Bronchial epithelial cell (primary cell): ENCODE measurements at regions not wholly inside any gene's neighbourhood (a gene's known extent, or its start where the extent isn't known, plus 50 kb on each side); places are given as distances from the start of the nearest gene placed in this dataset.
"Not testable (repeated sequence)": the region's sequence is repeated elsewhere in the genome, so short reads cannot be mapped to it uniquely, and the experiment has no call there.

Experiments used
- DNase-seq: peaks from one replicate; pipeline ENCODE4 v3.0.0-alpha.2; 2010; ENCODE audit warnings: low read depth
- FAIRE-seq: peaks from 2 replicates; lab custom pipeline; 2011; peaks lifted over from hg19 to GRCh38; lab: Jason Lieb, UNC
- H3K27me3 ChIP-seq: 2 replicates; pipeline ENCODE4 v1.5.1; 2011; ENCODE audit warnings: low read length; ENCODE audit not compliant: control insufficient read depth, insufficient read depth
- H3K36me3 ChIP-seq: 2 replicates; pipeline ENCODE4 v1.5.1; 2011; ENCODE audit warnings: low read length; ENCODE audit not compliant: control insufficient read depth, insufficient read depth
- H3K4me3 ChIP-seq: 2 replicates; pipeline ENCODE4 v1.5.1; 2011; ENCODE audit warnings: mild to moderate bottlenecking, low read depth, low read length, control low read depth
- CTCF ChIP-seq: IDR thresholded peaks from 2 replicates; pipeline ENCODE4 v1.5.1; 2011; ENCODE audit warnings: mild to moderate bottlenecking, moderate library complexity, low read length, control low read depth, inconsistent platforms; ENCODE audit not compliant: insufficient read depth, severe bottlenecking

GRCh38 chr15:69704700-69705099 lies 252.1 kb downstream of the RPLP1 start:
- TF ChIP-seq CTCF: no peak
- Histone ChIP-seq H3K36me3 (no peaks in the 10 kb centered on the region), H3K27me3 (peaks cover 6% of the 10 kb centered on the region), H3K4me3 (no peak overlapping the region)
- FAIRE-seq (no peak), DNase-seq (no peak)

GRCh38 chr15:69706353-69707097 lies 253.9 kb downstream of the RPLP1 start:
- DNase-seq: no peak
- FAIRE-seq: no peak
- TF ChIP-seq CTCF: no peak
- H3K36me3 ChIP-seq: no peaks in the 10 kb centered on the region
- peaks cover 6% of the 10 kb centered on the region for H3K27me3 ChIP-seq
- no peak overlapping the region for H3K4me3 ChIP-seq

- FAIRE-seq, H3K4me3 ChIP-seq, H3K36me3 ChIP-seq, DNase-seq, H3K27me3 ChIP-seq: not testable (repeated sequence)
These were observed 254.6 kb downstream of the RPLP1 start for GRCh38 chr15:69707241-69707640.

GRCh38 chr15:69708436-69709122 lies 256.0 kb downstream of the RPLP1 start:
- not testable (repeated sequence) for DNase-seq, H3K27me3 ChIP-seq, H3K4me3 ChIP-seq, FAIRE-seq, H3K36me3 ChIP-seq

- no peaks in the 10 kb centered on the region for H3K36me3 ChIP-seq
- no peak for TF ChIP-seq CTCF
- DNase-seq: no peak
- no peak for FAIRE-seq
- no peak overlapping the region for H3K4me3 ChIP-seq
- H3K27me3 ChIP-seq: no peaks in the 10 kb centered on the region
These were observed 260.4 kb downstream of the RPLP1 start for GRCh38 chr15:69712991-69713390.

- no peak for TF ChIP-seq CTCF
- FAIRE-seq: no peak
- DNase-seq: peak; percentile 18
- H3K36me3 ChIP-seq: no peaks in the 10 kb centered on the region
- no peak overlapping the region for H3K4me3 ChIP-seq
- no peaks in the 10 kb centered on the region for H3K27me3 ChIP-seq
These were observed 261.3 kb downstream of the RPLP1 start for GRCh38 chr15:69713726-69714559.
